ENCODE measurements at regions not wholly inside any gene's neighbourhood (a gene's known extent, or its start where the extent isn't known, plus 50 kb on each side); places are given as distances from the start of the nearest gene placed in this dataset.

- Mint-ChIP-seq H3K4me3 (no peak overlapping the region), H3K36me3 (ENCODE audit: low read depth) (no peaks in the 10 kb centered on the region), H3K27me3 (ENCODE audit: low read depth) (no peaks in the 10 kb centered on the region), H3K4me1 (no peaks in the 10 kb centered on the region), H3K27ac (ENCODE audit: unreplicated experiment) (no peak overlapping the region), H3K9me3 (peaks cover 6% of the 10 kb centered on the region)
- TF ChIP-seq CTCF (conservative IDR thresholded peaks at IDR 0.05), result no peak
- no peak for DNase-seq (ENCODE audit: low read depth, low spot score)
These were observed 180.5 kb upstream of the GALNT17 start for GRCh38 chr7:70951271-70951962.

GRCh38 chr7:70952311-70952710, 179.6 kb upstream of the GALNT17 start:
- Mint-ChIP-seq H3K4me1 (no peaks in the 10 kb centered on the region), H3K27ac (ENCODE audit: unreplicated experiment) (no peak overlapping the region), H3K27me3 (ENCODE audit: low read depth) (no peaks in the 10 kb centered on the region), H3K4me3 (no peak overlapping the region), H3K36me3 (ENCODE audit: low read depth) (no peaks in the 10 kb centered on the region), H3K9me3 (peaks cover 6% of the 10 kb centered on the region)
- no peak for TF ChIP-seq CTCF (conservative IDR thresholded peaks at IDR 0.05)
- DNase-seq (ENCODE audit: low read depth, low spot score), result no peak

- no peaks in the 10 kb centered on the region for H3K4me1 Mint-ChIP-seq
- DNase-seq (ENCODE audit: low read depth, low spot score), result no peak
These were observed 178.6 kb upstream of the GALNT17 start for GRCh38 chr7:70953331-70953741.

GRCh38 chr7:70953796-70954195, 178.1 kb upstream of the GALNT17 start:
- Mint-ChIP-seq H3K36me3 (ENCODE audit: low read depth) (no peaks in the 10 kb centered on the region), H3K27me3 (ENCODE audit: low read depth) (no peaks in the 10 kb centered on the region), H3K9me3 (peaks cover 2% of the 10 kb centered on the region), H3K4me1 (no peaks in the 10 kb centered on the region), H3K27ac (ENCODE audit: unreplicated experiment) (no peak overlapping the region), H3K4me3 (no peak overlapping the region)
- no peak for TF ChIP-seq CTCF (conservative IDR thresholded peaks at IDR 0.05)
- DNase-seq (ENCODE audit: low read depth, low spot score), result no peak

More at GRCh38 chr7:70953331-70953741, 178.6 kb upstream of the GALNT17 start:
- no peak for TF ChIP-seq CTCF (conservative IDR thresholded peaks at IDR 0.05)
- Mint-ChIP-seq H3K4me3 (no peak overlapping the region), H3K9me3 (peaks cover 5% of the 10 kb centered on the region), H3K27ac (ENCODE audit: unreplicated experiment) (no peak overlapping the region), H3K27me3 (ENCODE audit: low read depth) (no peaks in the 10 kb centered on the region), H3K36me3 (ENCODE audit: low read depth) (no peaks in the 10 kb centered on the region)

GRCh38 chr7:70972693-70973092, 159.3 kb upstream of the GALNT17 start:
- Mint-ChIP-seq H3K27ac (ENCODE audit: unreplicated experiment) (no peak overlapping the region), H3K36me3 (ENCODE audit: low read depth) (no peaks in the 10 kb centered on the region), H3K9me3 (peaks cover 5% of the 10 kb centered on the region), H3K27me3 (ENCODE audit: low read depth) (peaks cover 3% of the 10 kb centered on the region), H3K4me1 (no peaks in the 10 kb centered on the region), H3K4me3 (no peak overlapping the region)
- TF ChIP-seq CTCF (conservative IDR thresholded peaks at IDR 0.05), result no peak
- DNase-seq (ENCODE audit: low read depth, low spot score), result no peak

Measured in neural crest cell (in vitro differentiated cells).